ENCODE measurements at regions not wholly inside any gene's neighbourhood (a gene's known extent, or its start where the extent isn't known, plus 50 kb on each side); places are given as distances from the start of the nearest gene placed in this dataset.

DNA sequence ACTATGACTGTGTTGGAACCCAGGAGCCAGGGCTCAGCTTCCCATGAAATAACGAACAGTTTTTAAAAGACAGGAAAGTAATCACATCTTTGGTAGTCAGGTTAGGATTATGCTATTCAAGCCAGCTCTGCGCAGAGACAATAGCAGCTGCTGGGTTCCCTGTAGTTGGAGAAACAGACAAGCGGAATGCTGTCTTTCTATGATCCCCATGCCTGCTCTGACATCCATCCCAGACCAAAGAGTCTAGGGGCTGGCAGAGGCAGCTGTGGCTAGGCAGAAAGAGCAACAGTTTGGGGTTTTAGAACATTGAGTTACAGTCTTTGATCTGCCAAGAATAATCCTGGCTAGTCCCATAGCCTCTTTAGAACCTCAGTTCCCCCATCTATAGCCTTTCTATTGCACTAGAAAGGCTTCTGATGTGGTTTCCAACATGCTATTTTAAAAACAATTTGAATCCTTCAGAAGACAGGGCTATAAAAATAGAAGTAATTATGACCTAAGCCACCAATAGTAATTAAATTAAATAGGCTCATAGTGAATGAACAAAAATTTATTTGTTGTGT is 146.8 kb downstream of the MTX2 start:
- Histone ChIP-seq H3K9me3 (ENCODE audit: low read length) (no peaks in the 10 kb centered on the region), H2AFZ (ENCODE audit: low read length) (no peak overlapping the region), H3K9ac (ENCODE audit: insufficient read depth, low read depth, low read length) (no peak overlapping the region), H3K27ac (ENCODE audit: extremely low read length, insufficient read depth, low read length) (no peak overlapping the region), H3K4me3 (replicated peaks in 1 of 3; ENCODE audit: insufficient read depth in 1 of 3, low read depth in 2 of 3, low read length in 3 of 3) (no peak overlapping the region), H3K4me2 (ENCODE audit: low read depth, low read length) (no peak overlapping the region), H4K20me1 (ENCODE audit: insufficient read depth, low read length) (no peaks in the 10 kb centered on the region), H3K79me2 (ENCODE audit: insufficient read depth, low read length) (no peaks in the 10 kb centered on the region), H3K27me3 (ENCODE audit: control insufficient read depth in 1 of 2, insufficient read depth in 2 of 2, low read length in 2 of 2) (peaks cover 0 to 13% of the 10 kb centered on the region in 2 experiments; a peak in 1 of 5 replicates), H3K4me1 (ENCODE audit: insufficient read depth, low read length) (no peaks in the 10 kb centered on the region), H3K36me3 (replicated peaks in 1 of 2; ENCODE audit: control insufficient read depth in 1 of 2, insufficient read depth in 2 of 2, low read length in 2 of 2) (no peaks in the 10 kb centered on the region)
- intact Hi-C loops (cut with micrococcal nuclease; ENCODE audit: unreplicated experiment): no loop called here
- ChIA-PET POLR2A (no interaction called here), CTCF (ENCODE audit: low intra/inter-chr PET ratio, low total read pairs) (no interaction called here)
- ATAC-seq (no peak), DNase-seq (ENCODE audit: low spot score) (no peak), FAIRE-seq (no peak)
- no TSS peak for BruUV-seq (replicated peaks)
- 26% methylated on average over 3 of the region's 3 CpGs for WGBS (ENCODE audit: low lambda C conversion rate)
- in situ Hi-C loops (cut with HindIII; ENCODE audit: extremely low pct_ligation_motif_present, low pct_unique_long_range_greater_than_20kb): no loop called here
- TF ChIP-seq, protein P1, sequence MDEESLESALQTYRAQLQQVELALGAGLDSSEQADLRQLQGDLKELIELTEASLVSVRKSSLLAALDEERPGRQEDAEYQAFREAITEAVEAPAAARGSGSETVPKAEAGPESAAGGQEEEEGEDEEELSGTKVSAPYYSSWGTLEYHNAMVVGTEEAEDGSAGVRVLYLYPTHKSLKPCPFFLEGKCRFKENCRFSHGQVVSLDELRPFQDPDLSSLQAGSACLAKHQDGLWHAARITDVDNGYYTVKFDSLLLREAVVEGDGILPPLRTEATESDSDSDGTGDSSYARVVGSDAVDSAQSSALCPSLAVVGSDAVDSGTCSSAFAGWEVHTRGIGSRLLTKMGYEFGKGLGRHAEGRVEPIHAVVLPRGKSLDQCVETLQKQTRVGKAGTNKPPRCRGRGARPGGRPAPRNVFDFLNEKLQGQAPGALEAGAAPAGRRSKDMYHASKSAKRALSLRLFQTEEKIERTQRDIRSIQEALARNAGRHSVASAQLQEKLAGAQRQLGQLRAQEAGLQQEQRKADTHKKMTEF (CRISPR knock-in tag; IDR thresholded peaks at IDR 0.05): no peak
- TF ChIP-seq BRCA1 (CRISPR knock-in tag; IDR thresholded peaks at IDR 0.05) (no peak), KLF16 (CRISPR knock-in tag; IDR thresholded peaks at IDR 0.05) (no peak), MED1 (CRISPR knock-in tag; IDR thresholded peaks at IDR 0.05) (no peak), ZNF616 (CRISPR knock-in tag; IDR thresholded peaks at IDR 0.05; ENCODE audit: low read depth) (no peak), DNMT3B (CRISPR knock-in tag; conservative IDR thresholded peaks at IDR 0.05) (no peak), ZNF709 (CRISPR knock-in tag; IDR thresholded peaks at IDR 0.05) (no peak), KAT2B (IDR thresholded peaks at IDR 0.05; ENCODE audit: borderline replicate concordance, low read depth, low read length) (no peak)
- TF ChIP-seq, protein P2, sequence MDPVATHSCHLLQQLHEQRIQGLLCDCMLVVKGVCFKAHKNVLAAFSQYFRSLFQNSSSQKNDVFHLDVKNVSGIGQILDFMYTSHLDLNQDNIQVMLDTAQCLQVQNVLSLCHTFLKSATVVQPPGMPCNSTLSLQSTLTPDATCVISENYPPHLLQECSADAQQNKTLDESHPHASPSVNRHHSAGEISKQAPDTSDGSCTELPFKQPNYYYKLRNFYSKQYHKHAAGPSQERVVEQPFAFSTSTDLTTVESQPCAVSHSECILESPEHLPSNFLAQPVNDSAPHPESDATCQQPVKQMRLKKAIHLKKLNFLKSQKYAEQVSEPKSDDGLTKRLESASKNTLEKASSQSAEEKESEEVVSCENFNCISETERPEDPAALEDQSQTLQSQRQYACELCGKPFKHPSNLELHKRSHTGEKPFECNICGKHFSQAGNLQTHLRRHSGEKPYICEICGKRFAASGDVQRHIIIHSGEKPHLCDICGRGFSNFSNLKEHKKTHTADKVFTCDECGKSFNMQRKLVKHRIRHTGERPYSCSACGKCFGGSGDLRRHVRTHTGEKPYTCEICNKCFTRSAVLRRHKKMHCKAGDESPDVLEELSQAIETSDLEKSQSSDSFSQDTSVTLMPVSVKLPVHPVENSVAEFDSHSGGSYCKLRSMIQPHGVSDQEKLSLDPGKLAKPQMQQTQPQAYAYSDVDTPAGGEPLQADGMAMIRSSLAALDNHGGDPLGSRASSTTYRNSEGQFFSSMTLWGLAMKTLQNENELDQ (CRISPR knock-in tag; IDR thresholded peaks at IDR 0.05; ENCODE audit: borderline replicate concordance): no peak
- TF ChIP-seq, protein P3, sequence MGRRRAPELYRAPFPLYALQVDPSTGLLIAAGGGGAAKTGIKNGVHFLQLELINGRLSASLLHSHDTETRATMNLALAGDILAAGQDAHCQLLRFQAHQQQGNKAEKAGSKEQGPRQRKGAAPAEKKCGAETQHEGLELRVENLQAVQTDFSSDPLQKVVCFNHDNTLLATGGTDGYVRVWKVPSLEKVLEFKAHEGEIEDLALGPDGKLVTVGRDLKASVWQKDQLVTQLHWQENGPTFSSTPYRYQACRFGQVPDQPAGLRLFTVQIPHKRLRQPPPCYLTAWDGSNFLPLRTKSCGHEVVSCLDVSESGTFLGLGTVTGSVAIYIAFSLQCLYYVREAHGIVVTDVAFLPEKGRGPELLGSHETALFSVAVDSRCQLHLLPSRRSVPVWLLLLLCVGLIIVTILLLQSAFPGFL (CRISPR knock-in tag; IDR thresholded peaks at IDR 0.05): no peak
- TF ChIP-seq, protein P4, sequence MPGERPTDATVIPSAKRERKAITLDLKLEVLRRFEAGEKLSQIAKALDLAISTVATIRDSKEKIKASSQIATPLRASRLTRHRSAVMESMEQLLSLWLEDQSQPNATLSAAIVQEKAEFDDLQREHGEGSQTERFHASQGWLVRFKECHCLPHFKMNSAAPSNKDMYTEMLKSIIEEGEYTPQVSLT (CRISPR knock-in tag; IDR thresholded peaks at IDR 0.05; ENCODE audit: borderline replicate concordance, low read depth): no peak

Measured in HepG2 (cell line).